DMS 273 (cell line): ENCODE measurements at regions not wholly inside any gene's neighbourhood (a gene's known extent, or its start where the extent isn't known, plus 50 kb on each side); places are given as distances from the start of the nearest gene placed in this dataset.

Experiments
- DNase-seq: peaks from one replicate; lab custom pipeline; 2025; ENCODE audit not compliant: unreplicated experiment; lab: John Stamatoyannopoulos, UW

DNA sequence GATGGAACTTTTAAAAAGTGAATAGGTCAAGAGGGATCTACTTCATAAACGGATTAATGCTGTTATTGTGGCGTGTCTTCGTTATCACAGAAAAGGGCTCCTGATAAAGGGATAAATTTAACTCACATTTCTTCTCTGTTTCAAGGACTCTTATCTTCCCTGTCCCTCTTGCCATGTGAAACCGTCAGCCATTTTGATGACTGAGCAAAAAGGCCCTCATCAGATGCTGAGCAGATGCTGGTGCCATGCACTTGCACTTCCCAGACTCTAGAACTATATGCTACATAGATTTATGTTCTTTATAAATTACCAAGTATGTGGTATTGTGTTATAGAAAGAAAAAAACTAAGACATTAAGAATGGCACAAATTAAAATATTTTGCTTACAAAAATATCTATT lies 1011.8 kb upstream of the GBE1 start:
- DNase-seq, result no peak

GRCh38 chr3:82764521-82764920 lies 1003.1 kb upstream of the GBE1 start:
- no peak for DNase-seq

DNA sequence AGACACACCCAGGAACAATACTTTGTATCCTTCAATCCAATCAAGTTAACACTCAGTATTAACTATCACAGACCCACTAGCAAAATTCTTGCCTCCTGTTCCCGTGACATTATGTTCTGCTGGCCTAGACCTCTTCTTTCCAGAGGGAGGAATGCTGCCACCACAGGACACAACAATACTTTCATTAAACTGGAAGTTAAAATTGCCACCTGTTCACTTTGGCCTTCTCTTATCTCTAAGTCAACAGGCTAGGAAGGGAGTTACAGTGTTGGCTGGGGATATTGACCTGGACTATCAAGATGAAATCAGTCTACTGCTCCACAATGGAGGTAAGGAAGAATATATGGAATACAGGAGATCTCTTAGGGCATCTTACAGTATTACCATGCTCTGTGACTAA lies 1000.4 kb upstream of the GBE1 start:
- no peak for DNase-seq

DNA sequence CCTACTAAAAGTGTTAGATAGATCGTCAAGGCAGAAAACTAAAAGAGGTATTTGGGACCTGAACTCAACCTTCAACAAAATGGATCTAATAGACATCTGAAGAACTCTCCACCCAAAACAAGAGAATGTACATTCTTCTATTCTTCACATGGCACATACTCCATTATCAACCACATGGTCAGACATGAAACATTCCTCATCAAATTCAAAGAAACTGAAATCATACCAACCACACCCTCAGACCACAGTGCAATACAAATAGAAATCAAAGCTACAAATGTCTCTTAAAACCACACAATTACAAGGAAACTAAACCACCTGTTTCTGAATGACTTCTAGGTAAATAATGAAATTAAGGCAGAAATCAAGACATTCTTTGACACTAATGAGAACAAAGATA lies 984.1 kb upstream of the GBE1 start:
- DNase-seq, result no peak

- no peak for DNase-seq
Measured at GRCh38 chr3:82743196-82743595, 981.8 kb upstream of the GBE1 start.

GRCh38 chr3:82741346-82741745 lies 979.9 kb upstream of the GBE1 start:
- DNase-seq, result no peak

DNA sequence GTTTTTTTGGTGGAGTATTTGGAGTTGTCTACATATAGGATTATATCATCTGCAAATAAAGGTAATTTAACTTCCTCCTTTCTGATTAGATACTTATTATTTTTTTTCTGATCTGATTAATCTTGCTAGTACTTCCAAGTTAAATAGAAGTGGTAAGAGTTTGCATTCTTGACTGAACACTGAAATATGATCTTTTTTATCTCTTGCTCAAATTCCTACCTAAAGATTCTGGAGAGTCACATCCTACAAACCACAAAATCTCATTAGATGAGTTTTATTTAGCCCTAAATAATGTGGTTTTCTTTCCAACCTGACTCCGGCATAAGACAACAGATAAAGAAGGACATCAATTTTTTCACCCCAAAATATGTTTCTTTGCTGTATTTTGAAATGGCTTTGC lies 977.9 kb upstream of the GBE1 start:
- no peak for DNase-seq

- DNase-seq, result no peak
Measured at GRCh38 chr3:82736696-82737277, 975.3 kb upstream of the GBE1 start.

- DNase-seq, result no peak
Measured at GRCh38 chr3:82715091-82715856, 953.8 kb upstream of the GBE1 start.

GRCh38 chr3:82707035-82707434 lies 945.6 kb upstream of the GBE1 start:
- DNase-seq, result no peak

DNA sequence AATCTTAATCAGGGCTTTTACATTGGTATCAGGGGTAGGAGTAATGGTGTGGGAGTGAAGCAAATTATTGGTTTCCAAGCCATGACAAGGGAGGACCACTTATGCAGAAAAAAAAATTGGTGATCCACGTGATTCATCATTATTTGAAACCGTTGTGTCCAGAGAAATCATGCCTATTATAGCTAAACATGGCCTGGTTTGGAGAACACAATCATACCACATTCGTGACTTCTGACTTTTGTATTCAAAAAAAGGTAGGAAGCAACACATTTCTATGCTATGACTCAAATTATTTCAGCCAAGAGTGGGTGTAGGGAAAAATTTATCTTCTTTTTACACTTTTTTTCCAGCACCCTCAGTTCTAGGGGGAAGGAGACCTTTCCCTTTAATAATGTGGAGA lies 924.3 kb upstream of the GBE1 start:
- no peak for DNase-seq

DNA sequence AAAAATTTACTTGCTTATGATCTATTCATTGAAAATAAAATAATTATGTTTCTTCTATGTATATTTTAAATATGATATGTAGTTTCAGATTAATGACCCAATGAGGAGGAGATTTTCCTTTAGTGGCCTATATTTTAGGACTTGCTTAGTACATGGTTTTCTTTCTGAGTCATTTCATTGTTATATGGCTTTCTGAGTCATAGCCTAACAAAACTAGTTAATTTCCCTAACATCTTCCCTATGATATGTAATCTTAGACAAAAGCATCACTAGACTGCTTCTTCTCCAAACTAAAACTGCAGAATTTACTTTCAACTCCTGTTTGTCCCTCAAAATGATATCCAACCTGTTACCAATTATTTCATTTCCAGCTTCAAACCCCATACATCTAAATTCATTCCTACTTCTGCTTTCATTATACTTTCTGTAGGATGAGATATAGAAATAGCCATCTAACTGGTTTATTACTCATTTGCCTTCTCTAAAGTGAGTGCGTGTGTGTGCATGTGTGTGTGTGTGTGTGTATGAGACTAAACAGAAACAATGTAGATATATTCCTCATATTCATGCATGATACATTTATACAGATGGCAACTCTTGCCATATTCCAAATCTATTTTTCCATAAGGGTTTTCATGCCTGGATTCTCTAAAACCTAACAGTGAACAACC lies 915.0 kb upstream of the GBE1 start:
- no peak for DNase-seq

DNA sequence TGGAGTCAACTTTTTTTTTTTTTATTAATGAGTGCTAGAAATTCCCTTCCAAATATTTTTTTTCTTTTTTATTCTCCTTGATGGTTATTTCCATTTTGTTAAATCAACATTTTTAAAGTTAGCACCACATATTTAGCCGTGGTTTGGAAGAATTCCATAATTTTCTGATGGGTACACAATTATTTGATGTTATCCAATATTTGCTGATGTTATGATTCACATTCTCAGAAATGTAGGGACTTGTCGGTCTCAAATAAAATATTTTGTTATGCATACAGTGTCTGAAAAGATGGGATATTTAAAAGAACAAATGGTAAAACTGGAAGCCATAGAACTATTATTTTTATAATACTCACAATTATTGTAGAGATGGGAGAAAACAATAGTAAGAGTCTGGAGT lies 911.5 kb upstream of the GBE1 start:
- no peak for DNase-seq

- no peak for DNase-seq
Measured at GRCh38 chr3:82671466-82671865, 910.0 kb upstream of the GBE1 start.

DNA sequence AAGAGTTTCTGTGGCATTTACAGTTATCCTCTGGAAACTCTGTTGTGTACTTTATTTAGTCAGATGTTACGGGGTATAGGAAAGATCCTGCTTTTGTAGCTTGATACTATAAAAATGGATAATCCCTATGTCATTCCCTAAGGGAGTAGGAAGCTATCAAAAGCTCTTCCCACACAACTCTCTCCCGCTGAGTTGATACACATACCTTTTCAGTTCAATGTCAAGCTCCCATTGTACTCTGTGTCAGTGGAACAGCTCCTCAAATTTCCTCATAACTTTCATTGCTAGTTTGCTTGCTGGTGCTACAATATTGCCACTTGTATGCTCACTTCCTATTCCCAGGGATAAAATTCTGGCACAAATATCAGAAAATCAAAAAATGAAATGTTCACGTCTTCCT lies 893.3 kb upstream of the GBE1 start:
- DNase-seq, result no peak

DNA sequence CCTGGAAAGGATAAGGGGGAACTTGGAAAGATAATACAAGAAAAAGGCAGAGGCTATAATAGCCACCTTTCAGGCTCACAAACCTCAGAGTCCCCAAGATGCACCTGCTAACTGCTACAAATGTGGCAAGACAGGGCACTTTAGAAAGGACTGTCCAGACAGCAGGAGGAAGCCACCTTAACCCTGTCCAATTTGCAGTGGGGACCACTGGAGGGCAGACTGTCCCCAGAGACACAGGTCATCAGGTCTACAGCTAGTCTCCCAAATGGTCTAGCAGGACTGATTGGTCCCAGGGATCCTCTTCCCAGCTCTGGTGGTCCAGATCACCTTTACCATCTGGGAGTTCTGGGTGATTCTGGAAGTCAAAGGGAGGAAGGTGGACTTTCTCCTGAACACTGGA lies 882.5 kb upstream of the GBE1 start:
- DNase-seq, result peak; percentile 10

DNA sequence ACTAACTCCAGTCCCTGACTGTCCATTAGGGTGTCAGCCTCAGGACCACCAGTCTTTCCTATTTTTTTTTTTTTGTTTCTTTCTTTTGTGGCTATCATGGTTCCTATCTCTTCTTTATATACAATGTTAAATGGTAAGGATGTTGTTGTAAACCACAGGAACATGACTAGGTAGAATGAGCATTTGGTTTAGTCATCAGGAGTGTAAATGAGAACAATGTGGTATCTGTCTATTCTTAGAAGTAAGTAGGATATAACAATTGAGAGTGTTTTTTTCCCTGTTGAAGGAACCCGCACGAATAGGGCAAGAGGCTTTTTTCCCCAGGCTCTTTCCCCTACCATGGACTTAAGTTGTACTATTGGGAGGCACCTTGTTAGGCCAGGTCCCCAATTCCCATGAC lies 880.3 kb upstream of the GBE1 start:
- DNase-seq, result no peak

GRCh38 chr3:82640254-82640653 lies 878.8 kb upstream of the GBE1 start:
- no peak for DNase-seq

- DNase-seq, result no peak
Measured at GRCh38 chr3:82637574-82637973, 876.1 kb upstream of the GBE1 start.

DNA sequence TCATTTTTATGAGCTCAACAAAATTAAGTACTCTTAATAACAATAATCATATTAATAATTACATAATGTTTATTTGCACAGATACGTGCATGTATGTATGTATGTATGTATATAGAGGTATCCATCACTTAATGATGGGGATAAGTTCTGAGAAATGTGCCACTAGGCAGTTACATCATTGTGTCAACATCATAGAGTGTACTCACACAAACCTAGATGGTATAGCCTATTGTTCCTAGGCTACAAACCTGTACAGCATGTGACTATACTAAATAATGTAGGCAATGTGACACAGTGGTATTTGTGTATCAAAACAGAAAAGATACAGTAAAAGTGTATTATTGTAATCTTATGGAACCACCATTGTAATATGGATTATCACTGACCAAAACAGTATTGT lies 874.7 kb upstream of the GBE1 start:
- DNase-seq, result no peak

GRCh38 chr3:82633319-82633718 lies 871.9 kb upstream of the GBE1 start:
- no peak for DNase-seq

DNA sequence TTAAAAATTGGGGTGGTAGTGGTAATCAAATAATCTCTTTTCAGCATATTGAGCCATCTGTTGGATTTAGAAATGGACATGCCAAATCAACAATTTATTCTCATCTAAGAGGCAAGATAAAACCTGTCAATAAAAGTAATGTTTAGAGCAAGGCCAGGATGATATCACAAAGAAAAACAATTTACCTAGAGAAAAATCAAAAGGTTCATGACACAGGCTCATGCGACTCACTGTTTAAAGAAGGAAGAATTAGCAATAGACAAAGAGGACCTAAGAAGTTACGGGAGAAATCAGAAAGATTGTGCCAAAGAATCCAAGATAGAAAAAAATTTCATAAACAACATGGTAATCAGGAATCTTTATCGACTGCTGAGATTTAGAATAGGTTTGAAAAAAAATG lies 868.5 kb upstream of the GBE1 start:
- no peak for DNase-seq
